IPS-18a (cell line): ENCODE measurements at regions not wholly inside any gene's neighbourhood (a gene's known extent, or its start where the extent isn't known, plus 50 kb on each side); places are given as distances from the start of the nearest gene placed in this dataset.

Experiments
- H3K27ac ChIP-seq: one replicate; pipeline ENCODE4 v1.5.1; 2013; ENCODE audit warnings: low read length
- H3K27me3 ChIP-seq: one replicate; pipeline ENCODE4 v1.6.1; 2013; ENCODE audit warnings: mild to moderate bottlenecking, low read length; ENCODE audit not compliant: control insufficient read depth, insufficient read depth
- H3K36me3 ChIP-seq: one replicate; pipeline ENCODE4 v1.6.1; 2013; ENCODE audit warnings: low read depth, low read length; ENCODE audit not compliant: control insufficient read depth
- H3K4me1 ChIP-seq: one replicate; pipeline ENCODE4 v1.6.1; 2013; ENCODE audit warnings: low read depth, low read length; ENCODE audit not compliant: control insufficient read depth
- H3K4me3 ChIP-seq: one replicate; pipeline ENCODE4 v1.5.1; 2013; ENCODE audit warnings: low read length
- H3K9ac ChIP-seq: one replicate; pipeline ENCODE4 v1.6.1; 2013; ENCODE audit warnings: mild to moderate bottlenecking, low read length, moderate library complexity
- H3K9me3 ChIP-seq: one replicate; pipeline ENCODE4 v1.6.1; 2013; ENCODE audit warnings: low read depth, low read length; ENCODE audit not compliant: control insufficient read depth

DNA sequence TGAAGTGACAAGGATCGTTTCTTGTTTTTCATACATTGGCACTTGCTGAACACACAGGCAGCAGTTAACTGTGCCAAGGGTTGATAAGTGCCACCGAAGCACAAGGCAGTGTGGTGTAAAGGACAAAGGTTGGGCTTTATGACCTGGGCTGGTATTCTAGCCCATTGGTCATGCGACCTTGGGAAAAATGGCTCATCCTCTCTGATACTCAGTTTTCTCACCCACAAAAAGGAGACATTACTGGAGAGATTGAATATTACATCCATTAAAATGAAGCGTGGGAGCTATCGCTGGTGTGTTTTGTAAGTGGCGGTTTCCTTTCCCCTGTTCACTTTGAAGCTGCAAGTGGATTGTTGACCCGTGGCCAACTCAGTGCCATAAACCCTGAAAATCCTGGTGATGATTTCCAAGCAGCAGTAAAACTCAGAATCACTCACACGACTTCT is 216.9 kb downstream of the HAPSTR1 start:
- H3K27ac ChIP-seq, result no peak overlapping the region
- peaks cover 4% of the 10 kb centered on the region for H3K4me1 ChIP-seq
- H3K9me3 ChIP-seq, result no peaks in the 10 kb centered on the region
- H3K9ac ChIP-seq, result no peak overlapping the region
- H3K27me3 ChIP-seq, result no peaks in the 10 kb centered on the region
- H3K36me3 ChIP-seq, result no peaks in the 10 kb centered on the region
- H3K4me3 ChIP-seq, result no peak overlapping the region

DNA sequence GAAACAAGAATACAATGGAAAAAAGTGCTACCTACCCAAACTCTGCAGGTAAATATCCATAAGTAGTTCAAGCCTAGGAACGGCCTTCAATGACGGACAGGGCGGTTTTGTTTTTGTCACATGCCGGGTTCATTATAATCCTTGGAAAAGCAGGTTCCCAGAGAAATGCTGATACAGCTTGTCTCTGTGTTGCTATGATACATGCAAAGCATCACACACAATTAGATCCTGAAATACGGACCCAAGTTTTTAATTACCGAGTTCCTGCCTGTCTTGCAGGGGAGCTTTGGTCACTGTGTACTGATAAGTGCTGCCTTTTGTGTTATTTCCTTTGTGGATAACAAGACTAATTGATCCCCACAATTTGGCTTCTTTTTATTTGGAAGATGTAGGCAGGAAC is 217.4 kb downstream of the HAPSTR1 start:
- Histone ChIP-seq H3K36me3 (no peaks in the 10 kb centered on the region), H3K9me3 (no peaks in the 10 kb centered on the region), H3K27ac (no peak overlapping the region), H3K27me3 (no peaks in the 10 kb centered on the region), H3K4me3 (no peak overlapping the region), H3K9ac (no peak overlapping the region), H3K4me1 (peaks cover 4% of the 10 kb centered on the region)

DNA sequence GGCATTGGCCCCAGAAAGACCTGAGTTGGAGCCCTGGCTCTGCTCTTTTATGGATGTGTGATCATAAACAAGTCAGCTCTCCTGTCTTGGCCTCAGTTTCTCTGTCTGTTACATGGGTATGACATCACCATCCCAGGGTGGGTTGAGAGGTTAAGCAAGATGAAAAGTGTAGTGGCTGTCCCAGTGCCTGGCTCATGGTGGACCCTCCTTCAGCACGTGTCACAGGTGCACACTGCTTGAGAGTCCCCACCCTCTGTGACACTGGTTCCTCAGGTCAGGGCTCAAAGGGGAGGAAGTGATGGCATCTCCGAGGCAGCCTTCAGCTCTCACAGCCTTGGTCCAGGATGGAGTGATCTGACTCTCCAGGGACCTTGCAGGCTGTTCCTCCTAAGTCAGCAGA is 218.4 kb downstream of the HAPSTR1 start:
- H3K4me1 ChIP-seq, result peaks cover 4% of the 10 kb centered on the region
- no peaks in the 10 kb centered on the region for H3K9me3 ChIP-seq
- H3K27me3 ChIP-seq, result no peaks in the 10 kb centered on the region
- H3K27ac ChIP-seq, result no peak overlapping the region
- H3K9ac ChIP-seq, result no peak overlapping the region
- no peaks in the 10 kb centered on the region for H3K36me3 ChIP-seq
- no peak overlapping the region for H3K4me3 ChIP-seq

DNA sequence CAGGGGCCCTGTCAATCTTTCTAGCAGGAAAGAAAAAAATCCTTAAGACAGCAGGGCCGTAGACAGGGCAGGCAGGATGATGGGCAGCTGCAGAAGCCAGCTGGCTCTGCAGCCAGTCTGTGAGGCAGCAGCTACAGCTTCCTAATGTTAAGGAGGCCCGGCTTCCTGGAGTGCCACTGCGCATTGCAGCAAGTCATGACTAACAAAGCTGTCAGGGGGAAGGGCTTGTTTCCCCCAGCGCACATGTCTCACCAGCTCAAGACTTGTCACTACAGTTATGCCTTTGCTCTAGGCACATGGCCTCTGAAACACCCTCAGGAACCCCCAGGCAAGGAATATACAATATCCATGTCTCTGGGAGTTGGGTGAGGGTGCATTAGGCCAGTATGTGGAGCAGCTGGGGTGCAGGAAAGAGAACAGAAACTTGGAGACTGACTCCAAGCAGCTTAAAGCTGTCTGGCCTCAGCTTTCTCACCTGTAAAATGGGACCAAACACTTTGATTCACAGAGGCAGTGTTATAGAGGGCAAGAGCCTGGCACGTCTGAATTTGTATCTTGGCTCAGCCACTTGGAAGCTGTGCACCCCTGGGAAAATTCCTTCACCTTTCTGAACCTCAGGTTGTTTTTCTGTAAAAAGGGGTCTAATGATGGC is 220.0 kb downstream of the HAPSTR1 start:
- Histone ChIP-seq H3K27me3 (no peaks in the 10 kb centered on the region), H3K4me1 (peaks cover 4% of the 10 kb centered on the region), H3K9ac (no peak overlapping the region), H3K27ac (no peak overlapping the region), H3K4me3 (no peak overlapping the region), H3K9me3 (no peaks in the 10 kb centered on the region), H3K36me3 (no peaks in the 10 kb centered on the region)

DNA sequence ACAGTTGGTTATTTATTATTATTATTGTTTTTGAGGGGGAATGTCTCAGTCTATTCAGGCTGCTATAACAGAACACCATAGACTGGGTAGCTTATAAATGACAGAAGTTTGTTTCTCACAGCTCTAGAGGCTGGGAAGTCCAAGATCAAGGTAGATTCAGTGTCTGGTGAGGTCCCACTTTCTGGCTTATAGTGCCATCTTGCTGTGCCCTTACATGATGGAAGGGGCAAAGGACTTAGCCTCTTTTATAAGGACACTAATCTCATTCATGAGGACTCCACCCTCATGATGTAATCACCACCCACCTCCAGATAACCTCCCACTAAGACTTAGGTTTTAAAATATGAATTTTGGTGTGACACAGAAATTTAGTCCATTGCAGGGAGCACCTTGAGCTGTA is 224.6 kb downstream of the HAPSTR1 start:
- H3K27me3 ChIP-seq, result no peaks in the 10 kb centered on the region
- H3K9ac ChIP-seq, result no peak overlapping the region
- no peaks in the 10 kb centered on the region for H3K36me3 ChIP-seq
- H3K27ac ChIP-seq, result no peak overlapping the region
- H3K4me3 ChIP-seq, result no peak overlapping the region
- peaks cover 2% of the 10 kb centered on the region for H3K4me1 ChIP-seq
- no peaks in the 10 kb centered on the region for H3K9me3 ChIP-seq

DNA sequence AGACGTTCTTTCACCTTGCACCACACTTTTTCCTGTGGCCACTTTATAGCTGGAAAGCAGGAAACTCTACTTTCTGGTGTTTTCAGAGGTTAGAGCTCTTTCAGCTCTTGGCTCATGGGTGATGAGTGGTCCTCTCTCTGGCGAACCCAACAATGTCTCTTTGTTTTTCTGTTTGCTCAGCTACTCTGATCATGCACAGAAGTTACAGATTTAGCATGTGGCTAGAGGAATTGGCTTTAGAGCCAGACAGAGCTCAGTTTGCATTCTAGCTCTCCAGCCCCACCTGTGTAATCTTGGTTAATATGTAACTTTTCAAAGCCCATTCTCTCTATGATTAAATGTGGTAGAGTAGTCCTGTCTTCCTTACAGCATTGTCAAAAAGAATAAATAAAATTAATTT is 225.2 kb downstream of the HAPSTR1 start:
- H3K9me3 ChIP-seq, result no peaks in the 10 kb centered on the region
- no peaks in the 10 kb centered on the region for H3K4me1 ChIP-seq
- no peaks in the 10 kb centered on the region for H3K27me3 ChIP-seq
- no peak overlapping the region for H3K27ac ChIP-seq
- H3K4me3 ChIP-seq, result no peak overlapping the region
- no peak overlapping the region for H3K9ac ChIP-seq
- H3K36me3 ChIP-seq, result no peaks in the 10 kb centered on the region

DNA sequence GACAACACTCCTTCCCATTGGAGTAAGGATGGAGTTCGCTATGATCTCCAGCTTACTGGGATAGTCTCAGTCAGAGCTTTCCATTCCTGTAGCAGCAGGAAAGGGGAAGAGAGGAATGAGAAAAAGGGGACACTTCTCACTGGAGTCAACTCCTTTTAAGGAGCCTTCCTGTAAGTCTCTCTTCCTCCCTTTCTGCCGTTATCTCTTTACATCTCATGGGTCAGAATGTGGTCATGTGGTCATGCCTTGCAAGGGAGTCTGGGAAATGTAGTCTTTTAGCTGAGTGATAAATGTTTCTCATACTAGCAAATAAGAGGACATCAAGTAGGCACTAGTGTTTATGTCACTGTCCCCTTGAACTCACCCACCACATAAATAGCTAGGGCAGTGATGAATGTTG is 227.3 kb downstream of the HAPSTR1 start:
- no peaks in the 10 kb centered on the region for H3K9me3 ChIP-seq
- peaks cover 4% of the 10 kb centered on the region for H3K4me1 ChIP-seq
- no peak overlapping the region for H3K9ac ChIP-seq
- H3K27ac ChIP-seq, result no peak overlapping the region
- H3K4me3 ChIP-seq, result no peak overlapping the region
- no peaks in the 10 kb centered on the region for H3K36me3 ChIP-seq
- H3K27me3 ChIP-seq, result no peaks in the 10 kb centered on the region

DNA sequence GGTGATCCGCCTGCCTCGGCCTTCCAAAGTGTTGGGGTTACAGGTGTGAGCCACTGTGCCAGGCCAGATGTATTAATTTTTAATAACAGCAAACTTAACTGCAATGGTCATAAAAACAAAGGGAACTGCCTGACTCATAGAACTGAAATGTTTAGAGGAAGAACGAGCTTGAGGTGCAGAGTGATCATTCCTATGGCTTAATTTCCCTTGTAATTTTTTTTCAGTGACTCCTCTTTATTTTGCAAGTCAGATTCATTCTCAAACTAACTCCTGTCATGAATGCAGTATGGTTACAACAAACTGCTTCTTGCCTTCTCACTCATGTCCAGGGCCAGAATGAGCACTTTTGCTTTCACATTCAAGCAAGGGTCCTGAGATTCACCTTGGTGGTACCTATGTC is 231.3 kb downstream of the HAPSTR1 start:
- Histone ChIP-seq H3K27ac (no peak overlapping the region), H3K36me3 (no peaks in the 10 kb centered on the region), H3K9ac (no peak overlapping the region), H3K27me3 (no peaks in the 10 kb centered on the region), H3K4me3 (no peak overlapping the region), H3K9me3 (no peaks in the 10 kb centered on the region), H3K4me1 (peaks cover 4% of the 10 kb centered on the region)

DNA sequence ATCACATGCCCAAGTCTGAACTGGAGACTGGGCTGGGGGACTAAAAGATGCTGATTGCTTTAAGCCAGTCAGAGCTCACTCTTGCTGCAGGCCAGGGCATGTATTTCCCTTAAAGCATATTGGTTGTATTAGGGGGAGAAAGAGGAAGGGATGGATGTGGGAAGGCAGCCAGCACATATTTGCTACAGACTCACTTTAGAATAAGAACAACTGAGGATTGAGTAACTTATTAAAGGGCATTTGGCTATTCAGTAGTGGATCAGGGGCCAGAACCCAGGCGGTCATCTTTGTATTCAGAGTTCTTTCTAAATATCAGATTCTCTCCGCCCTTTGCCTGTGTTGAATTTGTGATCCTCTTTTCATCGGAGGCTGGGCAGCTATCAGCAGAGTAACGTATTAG is 231.7 kb downstream of the HAPSTR1 start:
- Histone ChIP-seq H3K4me1 (peaks cover 4% of the 10 kb centered on the region), H3K9me3 (no peaks in the 10 kb centered on the region), H3K9ac (no peak overlapping the region), H3K36me3 (no peaks in the 10 kb centered on the region), H3K27me3 (no peaks in the 10 kb centered on the region), H3K27ac (no peak overlapping the region), H3K4me3 (no peak overlapping the region)

DNA sequence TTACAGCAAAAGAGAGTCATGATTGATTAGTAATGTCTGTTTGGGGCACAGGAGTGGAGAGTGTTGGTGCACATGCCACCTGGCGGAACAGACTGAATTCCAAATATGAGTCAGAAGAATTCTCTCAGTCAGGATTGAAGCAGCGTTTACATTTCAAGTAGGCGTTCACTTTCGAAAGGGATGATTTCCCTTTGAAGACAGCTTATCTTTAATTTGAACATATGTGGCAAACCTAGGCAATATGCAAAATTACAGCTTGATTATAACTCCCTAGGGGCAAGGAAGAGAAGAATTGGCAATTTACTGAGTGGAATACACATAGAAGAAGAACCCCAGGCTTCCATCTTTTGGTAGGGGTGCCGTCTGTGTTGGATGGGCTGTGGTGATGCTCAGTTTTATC is 235.8 kb downstream of the HAPSTR1 start:
- no peak overlapping the region for H3K4me3 ChIP-seq
- no peaks in the 10 kb centered on the region for H3K9me3 ChIP-seq
- H3K27ac ChIP-seq, result no peak overlapping the region
- H3K4me1 ChIP-seq, result no peaks in the 10 kb centered on the region
- no peaks in the 10 kb centered on the region for H3K27me3 ChIP-seq
- H3K36me3 ChIP-seq, result no peaks in the 10 kb centered on the region
- no peak overlapping the region for H3K9ac ChIP-seq

DNA sequence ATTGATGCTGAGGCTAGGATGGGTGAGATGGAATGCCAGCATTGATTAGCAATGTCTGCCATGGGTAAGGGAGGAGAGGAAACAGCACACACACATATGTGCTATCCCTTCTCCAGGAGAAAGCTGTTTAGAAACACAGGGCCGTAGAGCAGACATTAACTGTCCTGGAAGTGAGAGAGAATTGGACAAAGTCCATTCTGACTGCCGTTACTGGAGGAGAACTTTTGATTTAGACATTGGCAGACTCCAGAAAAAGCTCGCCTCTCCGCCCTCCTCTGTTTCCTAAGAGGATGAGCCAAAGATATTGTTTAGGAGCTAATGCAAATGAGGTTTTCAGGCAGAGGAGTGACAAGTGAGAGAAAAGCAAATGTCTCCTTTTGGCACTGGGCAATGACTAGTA is 237.0 kb downstream of the HAPSTR1 start:
- Histone ChIP-seq H3K9me3 (no peaks in the 10 kb centered on the region), H3K27me3 (no peaks in the 10 kb centered on the region), H3K4me3 (no peak overlapping the region), H3K27ac (no peak overlapping the region), H3K36me3 (no peaks in the 10 kb centered on the region), H3K4me1 (no peaks in the 10 kb centered on the region), H3K9ac (no peak overlapping the region)

DNA sequence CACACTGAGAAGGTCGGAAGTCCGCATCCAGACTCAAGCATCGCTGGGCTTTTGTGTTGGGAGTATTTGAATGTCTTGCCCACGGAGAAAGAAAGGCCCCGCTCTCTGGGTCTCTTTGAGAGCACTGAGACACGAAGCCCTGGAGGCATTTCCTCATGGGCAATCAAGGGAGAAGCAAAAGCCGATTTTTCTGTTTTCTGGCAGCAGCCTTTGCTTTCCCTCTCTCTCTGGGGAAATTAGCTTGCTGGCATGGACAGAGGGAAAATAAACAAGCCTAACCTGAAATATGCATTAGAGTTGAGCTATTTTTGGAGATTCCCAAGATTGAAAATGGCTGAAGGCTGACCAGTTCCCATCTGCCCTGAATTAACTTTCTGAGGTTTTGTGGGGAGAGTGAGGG is 238.7 kb downstream of the HAPSTR1 start:
- H3K27me3 ChIP-seq, result no peaks in the 10 kb centered on the region
- H3K36me3 ChIP-seq, result no peaks in the 10 kb centered on the region
- no peak overlapping the region for H3K27ac ChIP-seq
- no peak overlapping the region for H3K4me3 ChIP-seq
- no peaks in the 10 kb centered on the region for H3K4me1 ChIP-seq
- no peak overlapping the region for H3K9ac ChIP-seq
- no peaks in the 10 kb centered on the region for H3K9me3 ChIP-seq
